Fibroblast of skin of abdomen (primary cell): ENCODE measurements at regions not wholly inside any gene's neighbourhood (a gene's known extent, or its start where the extent isn't known, plus 50 kb on each side); places are given as distances from the start of the nearest gene placed in this dataset.
"Not testable (repeated sequence)": the region's sequence is repeated elsewhere in the genome, so short reads cannot be mapped to it uniquely, and the experiment has no call there.

Experiments used
- DNase-seq: peaks from one replicate; pipeline ENCODE4 v3.0.0-alpha.2; 2013

- DNase-seq: no peak
Measured at GRCh38 chr10:36872702-36873393, 252.6 kb upstream of the ANKRD30A start.

DNA sequence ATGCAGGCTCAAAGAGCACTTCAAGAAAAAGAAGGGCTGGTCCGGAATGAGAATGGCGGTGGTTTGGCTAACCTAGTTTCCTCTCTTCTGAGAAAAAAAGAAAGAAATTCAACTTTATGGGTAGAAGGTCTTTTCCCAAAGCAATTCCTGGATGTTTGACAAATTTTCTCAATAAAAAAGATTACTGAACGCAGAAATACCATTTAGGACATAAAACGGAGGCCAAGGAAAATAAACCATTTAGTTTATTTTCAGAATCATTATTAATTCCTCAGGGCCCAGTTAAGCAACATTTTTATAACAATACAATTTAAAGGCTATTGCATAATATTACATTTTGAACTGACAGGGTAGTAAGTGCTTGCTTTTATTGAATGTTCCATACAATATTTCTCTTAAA, 284.6 kb upstream of the ANKRD30A start:
- DNase-seq: no peak

GRCh38 chr10:36837416-36837815, 288.0 kb upstream of the ANKRD30A start:
- DNase-seq: no peak

GRCh38 chr10:36819781-36820180, 305.6 kb upstream of the ANKRD30A start:
- DNase-seq: no peak

GRCh38 chr10:36817898-36818297, 307.5 kb upstream of the ANKRD30A start:
- no peak for DNase-seq

- no peak for DNase-seq
Measured at GRCh38 chr10:36808625-36809362, 316.6 kb upstream of the ANKRD30A start.

- DNase-seq: no peak
Measured at GRCh38 chr10:36803229-36803628, 322.2 kb upstream of the ANKRD30A start.

DNA sequence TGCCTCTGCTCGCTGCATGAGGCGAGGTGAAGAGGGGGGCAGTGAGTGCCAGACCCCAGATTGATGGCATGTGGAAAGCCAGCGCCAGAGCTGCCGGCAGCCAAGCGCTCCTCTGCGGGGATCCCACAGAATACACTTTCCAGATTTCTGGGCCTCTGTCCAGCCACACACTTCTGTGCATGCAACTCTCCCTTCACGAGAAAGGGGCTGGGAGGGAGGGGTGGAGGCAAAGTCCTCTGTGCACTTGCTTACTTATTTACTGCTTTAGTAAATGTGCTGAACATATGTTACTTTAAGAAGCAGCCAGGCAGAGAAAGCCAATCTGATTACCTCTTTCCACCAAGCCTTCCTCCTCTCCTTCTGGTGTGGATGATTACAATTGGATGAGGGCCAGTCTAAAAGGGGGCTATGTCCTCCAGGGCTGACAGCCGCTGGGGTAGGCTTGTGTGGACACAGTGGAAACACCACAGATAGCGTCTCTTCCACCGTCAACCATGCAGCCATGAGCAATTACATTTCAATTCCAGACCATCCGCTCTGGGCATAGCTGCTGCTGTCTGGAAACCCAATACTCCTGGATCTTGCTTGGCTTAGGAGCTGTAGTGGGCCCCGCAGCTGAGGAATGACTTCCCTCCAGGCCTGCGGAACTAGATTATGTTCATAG, 322.8 kb upstream of the ANKRD30A start:
- peak; percentile 47 for DNase-seq

- DNase-seq: no peak
Measured at GRCh38 chr10:36801660-36802059, 323.7 kb upstream of the ANKRD30A start.

GRCh38 chr10:36794981-36795380, 330.4 kb upstream of the ANKRD30A start:
- DNase-seq: no peak

DNA sequence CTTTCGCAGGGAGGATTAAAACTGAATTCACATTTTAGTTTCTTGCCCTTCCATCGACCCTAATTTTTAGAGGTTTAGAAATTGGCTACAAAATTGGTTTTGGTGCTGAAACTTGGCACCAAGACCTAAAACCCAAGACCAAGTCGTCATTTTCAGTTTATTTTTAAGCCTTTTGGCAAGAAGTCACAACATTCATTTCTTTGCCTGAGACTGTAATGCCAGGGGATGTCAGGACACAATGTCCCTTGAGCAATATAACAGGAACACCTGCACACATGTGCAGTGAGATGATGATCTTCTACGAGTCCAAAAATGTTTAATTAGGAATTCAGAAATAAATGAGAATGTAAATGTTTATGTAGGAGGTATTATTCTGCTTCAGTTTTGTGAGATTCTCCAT, 335.4 kb upstream of the ANKRD30A start:
- DNase-seq: no peak

- no peak for DNase-seq
Measured at GRCh38 chr10:36788152-36788551, 337.2 kb upstream of the ANKRD30A start.

DNA sequence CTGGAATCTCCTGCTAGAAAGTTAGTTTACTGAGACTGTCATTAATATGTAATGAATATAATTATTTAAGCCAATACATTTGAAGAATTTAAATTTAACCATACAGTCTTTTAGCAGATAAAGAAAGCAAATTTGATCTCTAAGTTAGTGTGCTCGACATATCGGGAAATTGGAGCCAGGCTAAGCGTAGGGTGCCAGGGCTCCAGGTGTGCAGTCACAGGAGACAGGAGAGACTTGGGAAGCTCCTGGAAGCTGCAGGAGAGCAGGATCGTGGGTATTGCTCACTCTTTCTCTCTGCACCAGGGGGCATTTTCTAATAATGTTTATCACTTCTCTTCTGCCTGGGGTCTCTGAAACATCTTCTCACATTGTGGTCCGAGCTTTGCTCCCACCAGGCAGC, 342.0 kb upstream of the ANKRD30A start:
- no peak for DNase-seq

- no peak for DNase-seq
Measured at GRCh38 chr10:36781570-36781969, 343.8 kb upstream of the ANKRD30A start.

GRCh38 chr10:36780158-36780557, 345.2 kb upstream of the ANKRD30A start:
- no peak for DNase-seq

- DNase-seq: peak; percentile 74
Measured at GRCh38 chr10:36779238-36779846, 346.1 kb upstream of the ANKRD30A start.

- no peak for DNase-seq
Measured at GRCh38 chr10:36778651-36779050, 346.7 kb upstream of the ANKRD30A start.

DNA sequence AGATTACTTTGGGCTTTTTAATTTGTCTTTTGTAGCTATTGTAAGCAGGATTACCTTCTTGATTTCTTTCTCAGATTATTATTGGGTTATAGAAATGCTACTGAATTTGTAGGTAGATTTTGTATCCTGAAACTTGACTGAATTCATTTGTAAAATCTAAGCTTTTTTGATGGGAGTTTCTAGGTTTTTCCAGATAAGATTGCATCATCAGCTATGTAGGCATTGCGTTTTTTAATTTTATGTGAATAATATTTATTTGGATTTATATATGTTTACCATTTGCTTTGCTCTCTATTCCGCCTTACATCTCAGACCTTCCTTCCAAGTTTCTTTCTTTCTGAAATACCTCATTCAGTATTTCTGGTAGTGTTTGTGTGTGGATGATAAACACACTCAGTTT, 351.7 kb upstream of the ANKRD30A start:
- DNase-seq: no peak

- no peak for DNase-seq
Measured at GRCh38 chr10:36771725-36772124, 353.7 kb upstream of the ANKRD30A start.

DNA sequence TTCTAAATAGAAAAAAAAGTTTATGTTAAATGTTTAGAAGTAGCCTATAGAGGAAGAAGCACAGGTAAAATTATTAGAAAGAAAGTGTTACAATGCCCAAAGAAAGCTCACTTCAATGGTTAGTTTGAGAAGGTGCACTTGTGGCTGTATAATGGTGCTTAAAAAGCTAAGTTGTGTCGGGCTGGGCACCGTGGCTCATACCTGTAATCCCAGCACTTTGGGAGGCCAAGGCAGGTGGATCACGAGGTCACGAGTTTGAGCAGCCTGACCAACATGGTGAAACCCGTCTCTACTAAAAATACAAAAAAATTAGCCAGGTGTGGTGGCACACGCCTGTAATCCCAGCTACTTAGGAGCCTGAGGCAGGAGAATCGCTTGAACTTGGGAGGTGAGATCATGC, 355.7 kb upstream of the ANKRD30A start:
- DNase-seq: not testable (repeated sequence)

DNA sequence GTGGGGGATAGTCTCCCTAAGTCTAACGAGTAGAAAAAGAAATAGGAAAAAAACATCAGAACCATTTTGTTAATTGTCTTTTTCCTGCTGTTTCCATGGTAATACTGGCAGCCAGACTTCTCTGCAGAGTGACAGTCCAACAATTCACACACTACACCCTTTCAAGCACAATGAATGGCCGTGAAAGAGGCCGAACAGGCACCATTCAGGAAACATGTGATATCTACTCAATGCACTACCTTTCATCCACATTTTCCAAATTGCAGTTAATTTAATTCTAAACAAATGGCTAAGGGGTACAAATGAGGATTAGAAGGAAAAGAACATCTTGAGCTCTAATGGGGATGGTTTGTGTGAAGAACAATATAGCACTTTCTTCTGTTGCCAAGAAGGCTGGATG, 358.5 kb upstream of the ANKRD30A start:
- no peak for DNase-seq

DNA sequence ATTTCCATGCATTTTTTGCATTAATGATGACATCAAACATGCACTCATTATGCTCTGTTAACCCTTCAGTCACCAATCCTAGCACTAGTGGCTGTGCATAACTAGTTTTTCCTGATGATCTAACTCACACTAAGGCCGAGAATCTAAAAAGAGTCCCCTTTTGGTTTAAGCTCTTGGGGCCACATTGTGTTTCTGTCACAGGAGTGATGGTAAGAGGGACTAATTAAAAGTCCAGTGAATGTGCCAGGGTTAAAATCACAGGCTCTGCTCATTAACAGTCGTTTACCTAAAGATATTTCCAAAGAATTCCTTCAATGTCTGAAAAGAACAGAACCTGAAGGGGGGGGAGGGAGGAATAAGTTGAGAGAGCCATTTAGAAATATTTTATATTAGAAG, 359.0 kb upstream of the ANKRD30A start:
- no peak for DNase-seq

DNA sequence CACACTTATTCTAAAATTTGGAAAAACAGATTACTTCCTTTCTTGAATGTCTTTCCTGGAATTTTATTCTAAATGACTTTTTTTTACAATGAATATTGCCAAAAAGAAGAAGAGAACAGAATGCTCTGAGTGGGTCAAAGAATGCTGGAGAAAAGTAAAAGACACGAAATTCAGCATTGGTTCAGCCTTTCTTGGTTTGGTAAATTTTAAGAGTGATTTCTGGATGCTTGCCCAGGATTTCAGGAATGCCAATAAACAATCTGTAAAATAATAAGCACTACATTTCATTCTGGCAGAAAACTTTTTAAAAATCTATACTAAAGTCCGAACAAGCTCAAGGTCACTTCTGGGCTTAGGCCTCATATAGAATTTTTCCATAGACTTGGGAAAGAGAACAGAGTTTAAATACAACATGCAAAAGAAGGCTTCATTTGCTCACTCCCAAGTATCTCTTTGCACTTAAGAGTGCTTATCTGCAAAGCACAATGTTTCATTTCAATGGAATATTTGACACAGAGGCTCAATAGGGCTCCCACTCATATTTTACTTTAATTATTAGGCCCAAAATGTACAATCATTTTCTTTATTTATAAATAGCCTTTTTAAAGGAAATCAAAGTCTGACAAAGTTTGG, 359.5 kb upstream of the ANKRD30A start:
- DNase-seq: peak; percentile 36
